ENCODE measurements at regions not wholly inside any gene's neighbourhood (a gene's known extent, or its start where the extent isn't known, plus 50 kb on each side); places are given as distances from the start of the nearest gene placed in this dataset.

DNA sequence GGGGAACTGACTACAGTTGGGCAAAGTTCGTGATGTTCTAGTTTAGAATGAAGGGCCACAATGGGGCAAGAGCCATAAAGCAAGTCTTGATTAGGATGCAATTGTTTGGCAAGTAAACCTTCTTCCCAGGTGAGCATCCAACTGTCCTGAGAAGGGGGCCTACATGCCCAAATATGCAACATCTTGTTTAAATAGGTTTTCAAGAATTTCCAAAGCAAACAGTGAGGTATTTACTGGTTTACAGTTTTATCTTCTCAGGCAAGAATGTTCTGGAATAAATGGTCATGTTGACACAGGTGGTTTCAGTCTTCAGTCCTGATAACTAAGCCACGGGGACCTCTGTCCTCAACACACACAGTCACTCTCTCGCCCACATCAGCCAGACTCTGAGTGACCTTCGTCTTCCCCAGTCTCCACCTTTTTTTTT lies 90.3 kb upstream of the FAM174B start:
- ATAC-seq = peak; percentile 55
- no peaks in the 10 kb centered on the region for H3K79me2 ChIP-seq (ENCODE audit: insufficient read depth, low read length)
- FAIRE-seq = no peak
- H3K9me3 ChIP-seq (ENCODE audit: low read length) = no peaks in the 10 kb centered on the region
- ChIA-PET POLR2A (no interaction called here), CTCF (ENCODE audit: low intra/inter-chr PET ratio, low total read pairs) (no interaction called here)
- H2AFZ ChIP-seq (ENCODE audit: low read length) = no peak overlapping the region
- no peak overlapping the region for H3K9ac ChIP-seq (ENCODE audit: insufficient read depth, low read depth, low read length)
- peaks cover 16% of the 10 kb centered on the region for H3K4me1 ChIP-seq (ENCODE audit: insufficient read depth, low read length)
- DNase-seq (ENCODE audit: low spot score) = peak; percentile 20
- H3K4me2 ChIP-seq (ENCODE audit: low read depth, low read length) = 0 out of 2 replicates have a peak overlapping the region, but pooled peaks have one; percentile 7
- H4K20me1 ChIP-seq (ENCODE audit: insufficient read depth, low read length) = no peaks in the 10 kb centered on the region
- no peaks in the 10 kb centered on the region for H3K36me3 ChIP-seq (replicated peaks in 1 of 2; ENCODE audit: control insufficient read depth in 1 of 2, insufficient read depth in 2 of 2, low read length in 2 of 2)
- in situ Hi-C loops (cut with HindIII; ENCODE audit: extremely low pct_ligation_motif_present, low pct_unique_long_range_greater_than_20kb) = no loop called here
- BruUV-seq (replicated peaks) = no TSS peak
- no peak overlapping the region for H3K4me3 ChIP-seq (replicated peaks in 1 of 3; ENCODE audit: insufficient read depth in 1 of 3, low read depth in 2 of 3, low read length in 3 of 3)
- no peaks in the 10 kb centered on the region for H3K27me3 ChIP-seq (ENCODE audit: control insufficient read depth in 1 of 2, insufficient read depth in 2 of 2, low read length in 2 of 2)
- H3K27ac ChIP-seq (ENCODE audit: extremely low read length, insufficient read depth, low read length) = no peak overlapping the region
- 6% methylated on average over 4 of the region's 4 CpGs for WGBS (ENCODE audit: low lambda C conversion rate)
- intact Hi-C loops (cut with micrococcal nuclease; ENCODE audit: unreplicated experiment) = no loop called here
- TF ChIP-seq FOXA1 (IDR thresholded peaks at IDR 0.05) (no peak), FOXA1 (CRISPR knock-in tag; IDR thresholded peaks at IDR 0.05) (peak; percentile 39; the same call in 1 of the 2 replicates), FOXA3 (CRISPR knock-in tag; IDR thresholded peaks at IDR 0.05) (peak; percentile 10; the same call in 1 of the 2 replicates), KMT2A (CRISPR knock-in tag; IDR thresholded peaks at IDR 0.05) (no peak), SRF (IDR thresholded peaks at IDR 0.05; ENCODE audit: low read depth, low read length) (0 out of 2 replicates have a peak, but pooled peaks have one; percentile 31), SP1 (IDR thresholded peaks at IDR 0.05) (no peak), SP1 (CRISPR knock-in tag; IDR thresholded peaks at IDR 0.05) (no peak), ZNF644 (CRISPR knock-in tag; IDR thresholded peaks at IDR 0.05; ENCODE audit: low read depth) (no peak), SOX6 (IDR thresholded peaks at IDR 0.05) (no peak), SOX6 (CRISPR knock-in tag; IDR thresholded peaks at IDR 0.05) (peak; percentile 18; the same call in 1 of the 2 replicates)
- TF ChIP-seq, protein P1, sequence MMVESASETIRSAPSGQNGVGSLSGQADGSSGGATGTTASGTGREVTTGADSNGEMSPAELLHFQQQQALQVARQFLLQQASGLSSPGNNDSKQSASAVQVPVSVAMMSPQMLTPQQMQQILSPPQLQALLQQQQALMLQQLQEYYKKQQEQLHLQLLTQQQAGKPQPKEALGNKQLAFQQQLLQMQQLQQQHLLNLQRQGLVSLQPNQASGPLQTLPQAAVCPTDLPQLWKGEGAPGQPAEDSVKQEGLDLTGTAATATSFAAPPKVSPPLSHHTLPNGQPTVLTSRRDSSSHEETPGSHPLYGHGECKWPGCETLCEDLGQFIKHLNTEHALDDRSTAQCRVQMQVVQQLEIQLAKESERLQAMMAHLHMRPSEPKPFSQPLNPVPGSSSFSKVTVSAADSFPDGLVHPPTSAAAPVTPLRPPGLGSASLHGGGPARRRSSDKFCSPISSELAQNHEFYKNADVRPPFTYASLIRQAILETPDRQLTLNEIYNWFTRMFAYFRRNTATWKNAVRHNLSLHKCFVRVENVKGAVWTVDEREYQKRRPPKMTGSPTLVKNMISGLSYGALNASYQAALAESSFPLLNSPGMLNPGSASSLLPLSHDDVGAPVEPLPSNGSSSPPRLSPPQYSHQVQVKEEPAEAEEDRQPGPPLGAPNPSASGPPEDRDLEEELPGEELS (CRISPR knock-in tag; IDR thresholded peaks at IDR 0.05) = 0 out of 2 replicates have a peak, but pooled peaks have one; percentile 11
- TF ChIP-seq, protein P2, sequence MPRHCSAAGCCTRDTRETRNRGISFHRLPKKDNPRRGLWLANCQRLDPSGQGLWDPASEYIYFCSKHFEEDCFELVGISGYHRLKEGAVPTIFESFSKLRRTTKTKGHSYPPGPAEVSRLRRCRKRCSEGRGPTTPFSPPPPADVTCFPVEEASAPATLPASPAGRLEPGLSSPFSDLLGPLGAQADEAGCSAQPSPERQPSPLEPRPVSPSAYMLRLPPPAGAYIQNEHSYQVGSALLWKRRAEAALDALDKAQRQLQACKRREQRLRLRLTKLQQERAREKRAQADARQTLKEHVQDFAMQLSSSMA (CRISPR knock-in tag; IDR thresholded peaks at IDR 0.05) = no peak
